Stimulated activated CD4-positive, alpha-beta T cell treated with anti-CD3 and anti-CD28 coated beads, TNF-alpha, amount 100 ng/mL, for 48 hours (primary cell): ENCODE measurements at regions not wholly inside any gene's neighbourhood (a gene's known extent, or its start where the extent isn't known, plus 50 kb on each side); places are given as distances from the start of the nearest gene placed in this dataset.

Experiments used
- DNase-seq, 3 donors: peaks; one replicate each; pipeline ENCODE4 v3.0.0-alpha.2; 2020; ENCODE audit warnings: low read depth in 3 of 3

DNA sequence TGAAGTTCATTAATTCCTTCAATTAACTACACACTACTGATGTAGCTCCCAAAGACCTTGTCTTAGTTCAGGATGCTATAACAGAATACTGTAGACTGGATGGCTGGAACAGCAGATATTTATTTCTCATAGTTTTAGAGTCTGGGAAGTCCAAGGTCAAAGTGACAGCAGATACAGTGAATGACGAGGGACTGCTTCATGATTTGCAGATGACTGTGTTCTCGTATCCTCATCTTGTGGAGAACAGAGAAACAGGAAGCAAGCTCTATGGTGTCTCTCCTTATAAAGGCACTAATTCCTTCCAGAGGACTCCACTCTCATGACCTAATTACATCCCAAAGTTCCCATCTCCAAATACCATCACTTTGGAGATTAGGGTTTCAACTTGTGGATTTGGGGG is 65.6 kb upstream of the MAP1B start:
- DNase-seq, result no peak

DNA sequence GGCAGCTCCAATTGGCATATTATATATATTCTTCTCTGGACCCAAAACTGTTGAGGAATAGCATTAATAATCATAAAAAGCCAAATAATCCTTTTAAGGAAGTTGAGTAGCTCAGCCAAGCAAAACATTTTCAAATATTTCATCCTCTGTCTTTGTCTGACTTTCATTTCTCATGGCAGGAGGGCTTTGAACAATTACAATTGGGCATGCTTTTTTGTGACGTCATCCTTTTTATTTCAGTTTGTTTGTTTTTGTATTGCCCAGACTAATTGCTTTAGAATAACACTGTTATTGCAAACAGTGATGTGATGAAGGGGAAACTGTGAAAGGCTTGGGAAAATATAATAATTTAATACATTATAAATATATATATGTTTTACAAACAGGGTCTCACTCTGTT is 65.2 kb upstream of the MAP1B start:
- DNase-seq, result no peak

DNA sequence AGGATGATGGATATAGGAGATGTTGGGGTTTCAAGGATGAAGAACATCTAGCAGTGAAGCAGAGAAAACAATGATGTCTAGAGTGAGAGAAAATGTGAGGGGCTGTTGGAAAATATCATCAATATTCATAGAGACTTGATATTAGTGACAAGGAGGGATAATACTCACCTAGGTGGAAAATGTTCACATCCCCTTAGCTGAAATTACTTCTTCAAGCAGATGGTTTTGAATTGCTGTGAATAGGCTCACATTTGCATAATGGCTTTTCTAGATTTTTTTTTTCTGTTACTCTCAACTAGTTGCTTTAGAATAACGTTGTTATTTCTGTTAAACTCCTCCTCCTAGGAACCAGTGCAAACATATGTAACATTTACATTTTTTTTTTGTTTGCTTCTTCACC is 61.6 kb upstream of the MAP1B start:
- DNase-seq, result no peak

DNA sequence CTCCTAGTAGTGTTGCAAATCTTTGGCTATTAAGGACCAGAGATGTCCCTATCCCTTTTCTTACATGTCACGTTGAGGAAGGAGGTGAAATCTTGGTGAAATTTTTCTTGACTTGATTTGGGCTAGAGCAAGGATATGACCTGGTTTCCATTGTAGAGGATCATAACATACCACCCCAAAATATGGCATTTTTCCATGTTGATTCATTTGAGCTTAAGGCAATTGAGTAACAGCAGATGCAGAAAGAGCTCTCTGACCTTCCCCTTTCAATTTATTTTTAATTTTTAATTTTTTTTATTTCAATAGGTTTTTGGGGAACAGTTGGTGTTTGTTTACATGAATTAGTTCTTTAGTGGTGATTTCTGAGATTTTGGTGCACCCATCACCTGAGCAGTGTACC is 61.2 kb upstream of the MAP1B start:
- DNase-seq, result no peak

DNA sequence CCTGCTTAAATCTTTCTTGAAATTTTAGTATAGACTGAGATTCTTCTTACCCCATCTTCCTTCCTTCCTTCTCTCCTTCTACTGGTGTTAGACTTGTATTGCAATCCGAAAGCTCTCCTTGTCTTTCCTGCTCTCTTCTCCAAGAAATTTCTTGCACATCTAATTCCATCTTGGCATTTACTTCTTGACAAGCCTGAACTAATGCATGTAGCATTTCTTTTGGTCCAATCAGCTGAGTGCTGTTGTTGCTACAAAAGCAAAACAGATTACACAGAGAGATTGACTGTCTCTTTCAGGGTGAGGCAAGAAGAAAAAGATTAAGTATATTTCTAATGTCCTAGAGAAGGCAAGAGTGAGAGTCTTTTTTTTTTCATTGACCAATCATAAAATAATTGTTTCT is 51.6 kb upstream of the MAP1B start:
- DNase-seq, result no peak
